ENCODE measurements at regions not wholly inside any gene's neighbourhood (a gene's known extent, or its start where the extent isn't known, plus 50 kb on each side); places are given as distances from the start of the nearest gene placed in this dataset.

DNA sequence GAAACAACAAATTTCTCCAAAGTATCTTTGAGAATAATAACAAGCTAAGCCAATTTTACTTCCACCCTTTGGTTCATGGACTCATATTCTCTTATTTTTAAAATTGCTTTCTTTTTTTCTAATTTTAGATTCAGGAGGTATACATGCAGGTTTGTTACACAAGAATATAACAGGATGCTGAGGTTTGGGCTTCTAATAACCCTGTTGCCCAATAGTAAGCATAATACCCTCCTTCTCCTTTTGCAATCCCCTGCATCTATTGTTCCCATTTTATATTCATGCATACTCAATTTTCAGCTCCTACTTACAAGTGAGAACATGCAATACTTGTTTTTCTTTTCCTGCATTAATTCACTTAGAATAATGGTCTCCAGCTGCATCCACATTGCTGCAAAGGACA is 202.3 kb upstream of the FSTL5 start:
- intact Hi-C loops (cut with micrococcal nuclease): no loop called here

DNA sequence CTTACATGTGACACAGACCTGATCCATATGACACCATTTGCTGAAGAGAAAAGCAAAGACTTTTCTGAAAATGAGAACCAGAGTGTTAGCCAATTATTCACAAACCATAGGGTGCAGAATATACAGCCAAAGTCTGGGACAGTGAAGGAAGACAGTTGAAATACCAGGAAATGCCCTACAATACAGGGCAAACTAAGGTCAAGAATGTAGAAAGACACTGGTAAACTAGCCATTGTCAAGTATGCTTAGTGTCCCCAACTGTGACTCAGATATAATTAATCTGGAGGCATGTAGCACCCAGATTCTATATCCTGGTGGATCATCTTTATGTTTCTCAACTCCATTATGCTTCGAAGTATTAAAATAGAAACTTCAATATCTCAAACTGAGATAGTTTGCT is 200.9 kb upstream of the FSTL5 start:
- intact Hi-C loops (cut with micrococcal nuclease): no loop called here

DNA sequence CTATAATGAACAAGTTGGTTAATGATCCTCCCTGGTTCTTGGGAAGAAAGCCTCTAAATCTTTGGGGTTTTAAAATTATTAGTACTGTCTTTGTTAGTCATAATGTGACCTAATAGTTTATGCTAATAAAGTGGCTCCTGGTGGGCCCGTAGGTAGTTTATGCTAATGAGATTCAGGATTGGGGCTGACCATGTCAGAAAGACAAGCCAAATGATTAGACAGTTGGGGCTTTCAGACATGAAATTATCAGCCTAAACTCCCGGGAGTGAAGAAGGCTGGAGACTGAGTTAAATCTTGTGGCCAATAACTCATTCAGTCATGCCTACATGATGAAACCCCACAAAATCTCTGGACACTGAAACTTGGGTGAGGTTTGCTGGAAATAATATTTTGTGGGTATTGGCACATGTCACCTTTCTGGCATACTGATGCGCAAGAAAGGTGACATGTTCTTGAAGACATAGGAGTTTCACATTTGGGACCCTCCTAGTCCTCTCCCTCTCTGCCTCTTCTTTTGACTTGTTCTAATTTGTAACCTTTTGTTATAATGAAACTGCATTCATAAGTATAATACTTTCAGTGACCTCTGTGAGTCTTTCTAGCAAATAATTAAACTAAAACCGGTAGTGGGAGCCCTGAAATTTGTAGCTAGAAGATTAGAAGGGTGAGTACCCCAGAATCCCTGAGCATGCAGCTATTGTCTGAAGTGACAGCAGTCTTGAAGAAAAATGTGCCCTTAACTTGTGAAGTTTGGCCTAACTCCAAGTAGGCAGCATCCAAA is 196.8 kb upstream of the FSTL5 start:
- intact Hi-C loops (cut with micrococcal nuclease): no loop called here

DNA sequence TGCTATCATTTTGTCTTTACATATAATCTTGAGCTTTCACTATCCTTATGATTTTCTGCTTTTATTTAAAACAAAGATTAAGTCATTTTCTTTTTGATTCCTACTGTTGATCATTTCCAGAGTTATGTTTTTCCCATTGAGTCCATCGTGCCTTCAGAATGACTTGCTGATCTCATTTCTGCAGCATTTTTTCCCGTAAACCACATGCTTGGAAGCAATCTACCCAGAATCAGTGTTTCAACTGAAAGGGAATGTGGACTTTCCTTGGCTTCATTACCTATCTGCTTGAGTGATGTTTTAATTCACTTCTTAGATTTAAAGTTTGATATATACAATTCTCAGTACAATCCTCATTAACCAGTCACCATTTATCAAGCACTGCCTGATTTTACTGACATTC is 192.4 kb upstream of the FSTL5 start:
- intact Hi-C loops (cut with micrococcal nuclease): no loop called here

DNA sequence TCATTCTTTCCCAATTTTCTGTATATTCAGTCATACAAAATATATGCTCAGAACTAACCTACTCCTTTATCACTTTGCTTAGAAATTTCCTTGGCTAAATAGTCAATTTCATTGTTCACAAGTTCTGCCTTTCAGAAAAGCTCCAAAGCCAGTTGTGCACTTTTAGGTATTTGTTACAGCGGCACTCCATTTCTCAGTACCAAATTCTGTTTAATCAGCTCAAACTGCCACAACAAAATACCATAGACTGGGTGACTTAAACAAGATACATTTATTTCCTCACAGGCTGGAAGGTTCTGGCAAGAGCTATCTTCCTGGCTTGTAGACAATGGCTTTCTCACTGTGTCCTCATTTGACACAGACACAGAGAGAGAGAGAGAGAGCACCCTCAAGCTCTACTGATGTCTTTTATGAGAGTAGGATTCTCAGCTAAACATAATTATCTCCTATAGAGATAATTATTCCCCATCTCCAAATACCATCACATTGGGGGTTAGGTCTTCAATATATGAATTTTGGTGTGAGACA is 188.8 kb upstream of the FSTL5 start:
- intact Hi-C loops (cut with micrococcal nuclease): no loop called here

DNA sequence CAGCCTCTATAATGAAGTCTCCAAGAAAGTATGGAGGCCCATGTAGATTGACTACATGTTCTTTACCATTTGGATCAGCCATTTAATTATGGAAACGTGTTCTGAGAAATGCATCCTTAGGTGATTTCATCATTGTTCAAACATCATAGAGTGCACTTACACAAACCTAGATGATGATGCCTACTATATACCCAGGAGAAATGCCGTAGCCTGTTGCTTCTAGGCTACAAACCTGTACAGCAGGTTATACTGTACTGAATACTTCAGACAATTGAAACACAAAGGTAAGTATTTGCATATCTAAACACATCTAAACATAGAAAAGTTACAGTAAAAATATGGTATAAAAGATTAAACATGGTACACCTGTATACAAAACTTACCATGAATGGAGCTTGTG is 186.5 kb upstream of the FSTL5 start:
- intact Hi-C loops (cut with micrococcal nuclease): no loop called here

DNA sequence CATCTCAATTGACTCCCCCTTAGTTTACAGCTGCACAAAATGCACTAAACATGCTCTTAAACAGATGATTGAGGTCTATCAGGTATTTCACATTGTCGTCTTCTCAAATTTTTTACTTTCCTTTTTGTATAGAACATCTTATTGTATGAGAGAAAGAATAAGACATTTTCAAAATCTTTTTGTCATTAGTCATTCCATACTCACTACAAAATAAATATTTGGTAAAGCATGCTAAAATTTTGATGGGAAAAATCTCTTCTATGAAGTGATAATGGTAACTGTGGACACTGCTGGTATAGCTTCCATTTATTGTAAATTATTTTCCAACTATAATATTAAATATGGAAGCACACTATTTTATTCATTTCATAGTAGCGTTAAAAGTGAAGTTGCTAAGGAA is 185.6 kb upstream of the FSTL5 start:
- intact Hi-C loops (cut with micrococcal nuclease): no loop called here

DNA sequence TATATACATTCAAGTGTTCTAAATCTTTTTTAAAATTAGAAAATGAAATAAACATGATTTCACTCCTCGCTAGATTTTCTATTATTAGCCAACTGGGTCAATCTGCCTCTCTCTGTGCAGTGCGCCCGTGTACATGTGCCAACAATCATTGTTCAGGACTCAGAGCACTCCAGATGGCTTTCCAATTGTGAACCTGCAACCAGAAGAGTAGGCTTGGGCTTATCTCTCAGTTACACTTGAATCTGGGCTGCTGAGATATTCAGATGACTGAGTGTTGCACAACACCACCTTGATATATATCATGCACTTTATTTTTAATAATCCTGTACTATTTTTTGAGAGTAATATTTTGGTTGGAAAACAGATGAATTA is 184.0 kb upstream of the FSTL5 start:
- intact Hi-C loops (cut with micrococcal nuclease): no loop called here

DNA sequence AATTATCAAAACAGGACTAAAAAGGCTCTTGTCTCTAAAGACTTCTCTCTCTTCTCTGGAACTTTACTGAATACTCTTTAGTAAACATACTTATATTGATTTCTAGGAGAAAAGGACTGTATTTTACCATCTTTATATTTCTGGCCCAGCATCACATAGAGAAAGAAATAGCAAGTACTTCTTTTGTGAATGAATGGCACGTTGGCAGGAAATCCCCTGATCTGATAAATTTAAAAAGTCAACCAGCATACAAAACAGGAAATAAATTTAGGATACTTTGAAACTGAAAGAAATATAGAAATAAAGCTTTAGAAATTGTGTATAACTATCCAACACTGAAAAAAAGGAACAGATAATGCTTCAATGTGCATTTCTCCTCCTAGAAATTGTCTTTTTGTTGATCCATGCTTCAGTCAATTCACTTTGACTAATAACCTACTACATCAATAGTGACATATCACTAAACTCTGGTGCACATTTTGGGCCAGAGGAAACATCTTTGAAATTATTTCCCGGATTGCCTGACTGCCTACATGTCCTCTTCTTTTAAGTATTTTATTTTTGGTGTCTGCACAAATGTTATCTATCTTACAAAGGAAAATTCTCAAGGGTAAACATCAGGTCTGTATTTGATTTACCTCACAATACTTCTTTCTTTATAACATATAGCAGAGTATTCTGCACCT is 183.5 kb upstream of the FSTL5 start:
- intact Hi-C loops (cut with micrococcal nuclease): no loop called here

DNA sequence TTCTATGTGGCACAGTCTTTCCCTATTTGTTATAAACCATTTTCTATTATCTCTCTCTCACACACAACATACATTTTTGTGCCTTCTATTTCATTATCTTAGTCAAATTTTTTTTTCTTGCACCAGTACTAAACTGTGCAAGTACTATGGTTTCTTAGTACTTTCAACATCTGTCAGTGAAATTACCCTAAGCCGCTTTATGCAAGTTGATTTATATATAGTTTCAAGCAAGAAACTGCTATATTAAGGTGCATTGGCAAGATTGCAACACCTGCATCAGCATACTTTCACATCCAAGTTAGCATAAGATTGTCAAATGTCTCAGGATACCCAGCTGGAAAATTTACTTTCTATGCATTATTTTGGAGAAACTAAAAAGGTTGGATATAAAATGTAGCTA is 180.2 kb upstream of the FSTL5 start:
- intact Hi-C loops (cut with micrococcal nuclease): no loop called here

DNA sequence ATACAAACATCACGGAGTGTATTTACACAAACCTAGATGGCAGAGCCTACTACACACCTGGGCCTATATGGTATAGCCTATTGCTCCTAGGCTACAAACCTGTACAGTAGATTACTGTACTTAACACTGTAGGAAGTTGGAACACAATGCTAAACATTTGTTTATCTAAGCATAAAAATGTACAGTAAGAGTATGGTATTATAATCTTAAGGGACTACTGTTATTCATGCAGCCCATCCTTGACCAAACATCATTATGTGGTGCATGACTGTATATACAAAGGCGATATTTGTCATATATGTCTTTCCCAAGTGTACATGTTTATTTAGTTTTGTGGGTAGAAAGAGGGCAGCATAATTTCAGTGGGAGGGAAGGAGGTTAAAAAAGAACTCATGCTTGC is 177.7 kb upstream of the FSTL5 start:
- intact Hi-C loops (cut with micrococcal nuclease): no loop called here

DNA sequence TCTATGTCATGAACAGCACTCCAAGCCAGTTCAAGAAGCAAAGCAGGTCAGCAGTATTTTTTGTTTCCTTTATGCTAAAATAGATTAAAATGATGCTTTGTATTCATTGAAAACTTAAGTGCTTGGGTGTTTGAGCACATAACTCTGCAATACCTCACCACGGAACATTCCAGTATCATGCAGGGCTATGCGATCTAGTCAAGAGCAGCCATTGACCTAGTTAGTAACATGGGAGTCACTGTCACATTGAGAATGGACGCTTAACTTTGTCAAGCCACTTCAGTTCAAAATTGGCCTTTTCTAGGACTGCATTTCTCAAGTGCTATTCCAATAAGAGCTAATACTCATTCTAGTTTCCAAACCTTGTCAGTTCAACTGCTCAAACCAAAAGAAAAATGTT is 160.1 kb upstream of the FSTL5 start:
- intact Hi-C loops (cut with micrococcal nuclease): no loop called here

DNA sequence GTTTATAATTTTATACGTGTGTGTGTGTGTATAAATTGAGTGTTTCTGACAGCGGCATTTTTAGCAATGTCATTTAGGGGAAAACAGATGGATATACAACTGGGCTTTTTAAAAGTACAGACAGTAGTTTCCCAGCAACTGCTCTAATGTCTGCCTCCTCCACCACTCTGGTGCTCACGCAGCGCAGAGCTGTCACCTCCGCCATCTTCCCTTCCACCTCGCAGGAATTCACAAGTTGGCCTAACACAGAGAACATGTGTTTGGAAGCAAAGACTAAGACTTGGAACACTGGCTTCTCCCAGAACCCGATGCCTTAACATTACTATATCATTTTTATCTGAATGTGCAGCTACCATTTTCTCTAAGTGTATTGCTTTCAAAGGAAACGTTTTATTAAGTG is 158.3 kb upstream of the FSTL5 start:
- intact Hi-C loops (cut with micrococcal nuclease): no loop called here

DNA sequence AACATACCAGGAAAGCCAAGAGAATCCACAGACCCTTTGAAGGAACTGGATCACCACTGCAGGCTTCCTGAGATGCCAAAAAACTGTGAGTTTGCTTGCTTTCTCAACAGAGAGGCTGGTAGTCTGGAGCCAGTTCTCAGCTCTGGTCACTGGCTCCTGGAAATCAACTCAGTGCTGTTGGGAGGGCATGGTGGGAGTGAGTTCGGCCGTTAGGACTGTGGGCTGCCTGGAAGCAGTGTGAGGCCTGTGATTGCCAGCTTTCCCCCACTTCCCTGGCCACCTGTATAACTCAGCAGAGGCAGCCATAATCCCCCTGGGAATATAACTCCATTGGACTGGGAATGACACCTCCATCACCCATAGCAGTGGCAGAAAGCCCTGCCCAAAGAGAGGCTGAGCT is 122.0 kb upstream of the FSTL5 start:
- intact Hi-C loops (cut with micrococcal nuclease): no loop called here

DNA sequence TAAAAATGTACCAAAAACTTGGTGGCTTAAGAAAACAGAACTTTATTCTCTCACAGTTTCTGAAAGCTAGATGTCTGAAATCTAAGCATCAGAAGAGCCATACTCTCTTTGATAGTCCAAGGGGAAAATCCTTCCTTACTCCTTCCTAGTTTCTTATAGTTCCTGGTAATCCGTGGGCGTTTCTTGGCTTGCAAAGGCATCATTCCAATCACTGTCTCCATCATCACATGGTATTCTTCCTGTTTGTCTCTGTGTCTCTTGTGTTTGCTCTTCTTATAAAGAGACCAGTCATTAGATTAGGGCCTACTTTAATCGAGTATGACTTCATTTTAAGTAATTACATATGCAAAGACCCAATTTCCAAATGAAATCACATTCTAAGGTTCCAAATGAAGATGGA is 118.9 kb upstream of the FSTL5 start:
- intact Hi-C loops (cut with micrococcal nuclease): no loop called here

DNA sequence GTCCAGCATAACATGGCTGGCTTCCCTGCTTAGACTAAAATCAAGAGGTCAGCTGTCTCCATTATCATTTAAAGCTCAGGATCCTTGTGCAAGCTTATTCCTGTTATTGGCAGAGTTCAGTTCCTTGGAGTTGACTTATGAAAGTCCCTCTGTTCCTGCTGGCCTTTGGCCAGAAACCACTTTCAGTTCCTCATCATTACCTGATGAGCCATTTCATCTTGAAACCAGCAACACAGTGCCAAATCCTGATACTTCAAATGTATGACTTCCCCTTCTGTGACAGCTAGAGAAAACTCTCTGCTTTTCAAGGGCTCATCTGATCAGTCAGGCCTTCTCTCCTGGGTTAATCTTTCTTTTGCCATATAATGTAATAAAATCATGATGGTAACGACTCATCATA is 110.6 kb upstream of the FSTL5 start:
- intact Hi-C loops (cut with micrococcal nuclease): loop anchor here (2.0 kb wide), 1 partner anchor 14 kb away; no protein-coding TSS in a partner anchor

DNA sequence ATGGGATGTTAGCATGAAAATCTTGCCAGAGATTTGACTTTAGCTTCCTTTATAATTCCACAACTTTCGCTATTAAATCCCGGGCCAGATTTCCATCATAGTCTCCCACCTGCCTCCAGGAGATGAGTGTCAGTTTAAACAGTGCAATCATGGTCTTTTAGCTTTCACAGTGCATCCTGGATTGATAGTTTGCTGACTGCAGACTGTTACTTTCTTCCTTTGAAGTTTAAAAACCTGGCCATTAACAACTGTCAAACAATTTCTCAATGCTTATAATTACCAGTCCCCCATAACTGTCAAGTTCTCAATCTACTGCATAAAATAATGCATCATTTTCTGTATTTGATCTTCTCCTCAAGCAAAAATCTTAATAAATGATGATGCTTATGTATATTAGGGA is 108.4 kb upstream of the FSTL5 start:
- intact Hi-C loops (cut with micrococcal nuclease): no loop called here

DNA sequence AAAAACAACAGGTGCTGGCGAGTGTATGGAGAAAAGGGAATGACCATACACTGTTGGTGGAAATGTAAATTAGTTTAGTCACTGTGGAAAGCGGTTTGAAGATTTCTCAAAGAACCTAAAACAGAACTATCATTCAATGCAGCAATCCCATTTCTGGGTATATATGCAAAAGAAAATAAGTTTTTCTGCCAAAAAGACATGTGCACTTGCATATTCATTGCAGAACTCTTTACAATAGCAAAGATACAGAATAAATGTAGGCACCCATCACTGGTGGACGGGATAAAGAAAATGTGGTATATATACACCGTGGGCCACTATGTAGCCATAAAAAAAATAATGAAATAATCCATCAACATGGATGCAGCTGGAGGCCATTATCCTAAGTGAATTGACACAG is 105.1 kb upstream of the FSTL5 start:
- intact Hi-C loops (cut with micrococcal nuclease): no loop called here

DNA sequence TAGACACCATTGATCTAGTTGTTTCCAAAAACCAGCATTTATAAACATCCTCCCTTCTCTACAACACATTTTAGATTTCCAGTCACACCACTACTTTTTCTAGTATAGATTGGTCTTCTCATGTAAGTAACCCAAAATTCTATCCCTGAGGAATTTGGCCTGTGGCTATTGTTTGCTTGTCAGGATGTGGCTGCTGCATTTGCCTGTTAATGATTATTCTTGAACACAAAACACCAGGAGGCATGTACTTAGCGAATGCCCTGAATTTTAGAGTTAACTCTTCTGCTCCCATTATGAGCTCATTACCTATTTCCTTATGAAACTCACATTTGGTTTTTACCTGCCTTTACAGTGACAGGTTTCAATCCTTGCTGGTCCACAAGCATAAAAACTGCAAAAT is 102.0 kb upstream of the FSTL5 start:
- intact Hi-C loops (cut with micrococcal nuclease): no loop called here

DNA sequence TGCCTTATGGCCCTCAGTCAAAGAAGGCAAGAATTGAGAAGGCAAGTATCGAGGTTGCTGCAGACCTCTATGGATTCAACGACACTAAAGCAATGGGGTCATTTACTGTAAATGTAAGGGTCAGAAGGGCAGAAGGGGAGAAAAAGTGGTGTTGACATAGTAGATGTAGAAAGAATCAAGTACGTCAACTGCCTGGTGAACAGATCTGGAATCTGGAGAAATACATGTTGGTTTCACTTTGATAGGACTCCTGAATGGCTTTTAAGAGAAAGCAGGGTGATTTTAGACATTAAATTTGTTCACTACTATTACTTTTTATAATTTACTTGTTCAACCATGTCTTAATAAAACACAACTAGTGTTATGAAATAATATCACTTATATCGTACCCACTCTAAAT is 81.3 kb upstream of the FSTL5 start:
- intact Hi-C loops (cut with micrococcal nuclease): no loop called here

DNA sequence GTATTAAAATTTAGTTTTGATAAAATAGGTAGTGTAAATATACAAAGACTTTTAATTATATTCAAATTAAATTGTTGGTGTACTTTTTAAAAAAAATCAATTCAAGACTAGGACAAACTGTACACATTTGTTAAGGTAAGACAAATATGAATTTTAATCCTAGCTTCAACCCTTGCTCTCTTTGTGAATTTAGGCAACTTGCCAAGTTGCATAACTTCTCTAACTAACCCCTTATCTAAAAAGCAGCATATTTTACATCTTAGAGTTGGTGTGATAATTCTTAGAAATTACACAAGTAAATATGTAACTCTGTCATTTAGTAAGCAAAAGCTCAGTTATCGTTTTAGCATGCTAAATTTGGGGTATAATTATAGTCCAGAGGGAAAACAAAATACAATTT is 78.1 kb upstream of the FSTL5 start:
- intact Hi-C loops (cut with micrococcal nuclease): loop anchor here (2.0 kb wide), 1 partner anchor 21 kb away; no protein-coding TSS in a partner anchor

DNA sequence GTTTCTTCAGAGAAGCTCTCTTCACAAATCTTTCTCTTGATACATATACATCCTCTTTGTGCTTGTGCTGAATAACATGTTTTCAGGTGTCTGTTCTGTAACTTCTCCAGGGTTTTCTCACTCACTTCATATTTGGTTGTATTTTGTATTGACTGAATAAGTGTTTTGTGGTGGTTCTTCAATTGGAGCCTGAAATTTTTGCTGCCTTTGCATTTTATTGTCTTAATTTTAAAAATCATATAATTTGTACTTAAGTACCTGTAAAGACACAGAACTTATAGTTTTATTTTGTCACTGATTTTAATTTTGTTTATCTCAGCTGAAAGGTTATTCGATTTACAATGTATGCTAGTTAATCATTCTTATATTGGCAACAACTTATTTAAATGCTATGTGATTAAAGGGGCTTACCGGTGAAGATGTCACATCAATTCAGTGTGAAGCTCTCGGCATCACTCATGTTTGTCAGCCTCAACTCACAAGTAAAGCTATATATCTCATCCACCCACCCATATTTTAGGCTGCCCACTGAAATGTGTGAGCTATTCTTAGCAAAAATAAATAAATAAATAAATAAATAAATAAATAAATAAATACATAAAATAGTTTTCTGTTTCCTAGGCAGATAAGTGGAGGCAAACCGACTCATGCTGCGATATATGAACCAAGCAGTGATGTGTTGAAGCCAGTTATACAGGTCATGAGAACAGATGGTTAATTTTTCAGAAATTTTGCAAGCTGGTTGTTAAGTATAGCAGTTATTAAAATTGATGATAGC is 76.4 kb upstream of the FSTL5 start:
- intact Hi-C loops (cut with micrococcal nuclease): loop anchor here (2.0 kb wide), 1 partner anchor 19 kb away; no protein-coding TSS in a partner anchor
